ENCODE measurements at regions not wholly inside any gene's neighbourhood (a gene's known extent, or its start where the extent isn't known, plus 50 kb on each side); places are given as distances from the start of the nearest gene placed in this dataset.

DNA sequence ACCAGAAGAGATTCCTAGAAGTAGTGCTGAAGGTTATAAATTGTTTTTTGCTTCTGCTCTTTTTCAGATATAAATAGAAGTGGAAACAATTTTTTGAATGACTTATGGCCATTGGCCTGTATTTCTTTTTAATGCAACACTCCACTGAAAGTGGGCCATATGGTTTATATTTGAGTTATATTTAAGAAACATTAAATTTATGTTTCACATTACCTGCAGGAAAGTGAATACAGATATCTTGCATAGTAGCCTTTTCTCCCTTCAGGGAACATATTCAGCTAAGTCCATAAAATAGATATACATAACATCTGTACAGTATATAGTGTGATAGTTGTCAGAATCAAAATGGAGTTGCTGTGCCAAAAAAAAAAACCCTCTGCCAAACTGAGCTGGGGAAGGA lies 53.1 kb upstream of the EFEMP1 start:
- TF ChIP-seq, protein P1, sequence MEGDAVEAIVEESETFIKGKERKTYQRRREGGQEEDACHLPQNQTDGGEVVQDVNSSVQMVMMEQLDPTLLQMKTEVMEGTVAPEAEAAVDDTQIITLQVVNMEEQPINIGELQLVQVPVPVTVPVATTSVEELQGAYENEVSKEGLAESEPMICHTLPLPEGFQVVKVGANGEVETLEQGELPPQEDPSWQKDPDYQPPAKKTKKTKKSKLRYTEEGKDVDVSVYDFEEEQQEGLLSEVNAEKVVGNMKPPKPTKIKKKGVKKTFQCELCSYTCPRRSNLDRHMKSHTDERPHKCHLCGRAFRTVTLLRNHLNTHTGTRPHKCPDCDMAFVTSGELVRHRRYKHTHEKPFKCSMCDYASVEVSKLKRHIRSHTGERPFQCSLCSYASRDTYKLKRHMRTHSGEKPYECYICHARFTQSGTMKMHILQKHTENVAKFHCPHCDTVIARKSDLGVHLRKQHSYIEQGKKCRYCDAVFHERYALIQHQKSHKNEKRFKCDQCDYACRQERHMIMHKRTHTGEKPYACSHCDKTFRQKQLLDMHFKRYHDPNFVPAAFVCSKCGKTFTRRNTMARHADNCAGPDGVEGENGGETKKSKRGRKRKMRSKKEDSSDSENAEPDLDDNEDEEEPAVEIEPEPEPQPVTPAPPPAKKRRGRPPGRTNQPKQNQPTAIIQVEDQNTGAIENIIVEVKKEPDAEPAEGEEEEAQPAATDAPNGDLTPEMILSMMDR (conservative IDR thresholded peaks at IDR 0.05; ENCODE audit: low read depth, low read length), result no peak
- TF ChIP-seq POLR2A (IDR thresholded peaks at IDR 0.05; ENCODE audit: low read depth, low read length) (no peak), RFX5 (IDR thresholded peaks at IDR 0.05; ENCODE audit: low read depth, low read length) (no peak), FOS (IDR thresholded peaks at IDR 0.05; ENCODE audit: low read depth, low read length) (no peak), MAFK (IDR thresholded peaks at IDR 0.05; ENCODE audit: low read depth, low read length) (no peak), NFE2L2 (IDR thresholded peaks at IDR 0.05; ENCODE audit: low read depth, low read length) (no peak), BHLHE40 (IDR thresholded peaks at IDR 0.05; ENCODE audit: low read depth, low read length) (no peak), CHD1 (IDR thresholded peaks at IDR 0.05; ENCODE audit: low read depth, low read length) (no peak), MXI1 (IDR thresholded peaks at IDR 0.05; ENCODE audit: borderline replicate concordance, low read depth, low read length) (no peak), SMC3 (IDR thresholded peaks at IDR 0.05; ENCODE audit: low read depth, low read length) (no peak), CEBPB (IDR thresholded peaks at IDR 0.05; ENCODE audit: low read depth, low read length) (no peak)
- TF ChIP-seq, protein P2, sequence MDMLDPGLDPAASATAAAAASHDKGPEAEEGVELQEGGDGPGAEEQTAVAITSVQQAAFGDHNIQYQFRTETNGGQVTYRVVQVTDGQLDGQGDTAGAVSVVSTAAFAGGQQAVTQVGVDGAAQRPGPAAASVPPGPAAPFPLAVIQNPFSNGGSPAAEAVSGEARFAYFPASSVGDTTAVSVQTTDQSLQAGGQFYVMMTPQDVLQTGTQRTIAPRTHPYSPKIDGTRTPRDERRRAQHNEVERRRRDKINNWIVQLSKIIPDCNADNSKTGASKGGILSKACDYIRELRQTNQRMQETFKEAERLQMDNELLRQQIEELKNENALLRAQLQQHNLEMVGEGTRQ (IDR thresholded peaks at IDR 0.05; ENCODE audit: low read depth, low read length), result no peak
- TF ChIP-seq, protein P3, sequence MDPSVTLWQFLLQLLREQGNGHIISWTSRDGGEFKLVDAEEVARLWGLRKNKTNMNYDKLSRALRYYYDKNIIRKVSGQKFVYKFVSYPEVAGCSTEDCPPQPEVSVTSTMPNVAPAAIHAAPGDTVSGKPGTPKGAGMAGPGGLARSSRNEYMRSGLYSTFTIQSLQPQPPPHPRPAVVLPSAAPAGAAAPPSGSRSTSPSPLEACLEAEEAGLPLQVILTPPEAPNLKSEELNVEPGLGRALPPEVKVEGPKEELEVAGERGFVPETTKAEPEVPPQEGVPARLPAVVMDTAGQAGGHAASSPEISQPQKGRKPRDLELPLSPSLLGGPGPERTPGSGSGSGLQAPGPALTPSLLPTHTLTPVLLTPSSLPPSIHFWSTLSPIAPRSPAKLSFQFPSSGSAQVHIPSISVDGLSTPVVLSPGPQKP (IDR thresholded peaks at IDR 0.05; ENCODE audit: borderline replicate concordance, low read depth, low read length), result no peak

Data from IMR-90 (cell line).